HEK293T (cell line): ENCODE measurements at regions not wholly inside any gene's neighbourhood (a gene's known extent, or its start where the extent isn't known, plus 50 kb on each side); places are given as distances from the start of the nearest gene placed in this dataset.

Experiments used
- CTCF ChIA-PET: fragments of 350-600 bp; formaldehyde crosslinking; extraction: SDS; loops from one replicate; lab custom pipeline; 2021; ENCODE audit warnings: antibody characterized with exemption, inconsistent platforms; lab: Yijun Ruan, JAX
- POLR2A ChIA-PET: fragments of 350-600 bp; formaldehyde crosslinking; extraction: SDS; loops from one replicate; lab custom pipeline; 2020; ENCODE audit warnings: antibody characterized with exemption, inconsistent platforms; lab: Yijun Ruan, JAX
- DNase-seq: peaks from one replicate; pipeline ENCODE4 v3.0.0; 2012; ENCODE audit warnings: mixed read lengths; ENCODE audit errors: extremely low spot score
- ARNT ChIP-seq: fragments of 450-650 bp; IDR thresholded peaks from 2 replicates; pipeline ENCODE4 v1.6.1; 2017; ENCODE audit warnings: mild to moderate bottlenecking
- BHLHE40 ChIP-seq: fragments of 450-650 bp; IDR thresholded peaks from 2 replicates; pipeline ENCODE4 v1.6.1; 2016; ENCODE audit warnings: mild to moderate bottlenecking, moderate library complexity, borderline replicate concordance
- CTBP1 ChIP-seq: fragments of 450-650 bp; IDR thresholded peaks from 2 replicates; pipeline ENCODE4 v1.6.1; 2016; ENCODE audit warnings: borderline replicate concordance
- ELF4 ChIP-seq: fragments of 450-650 bp; IDR thresholded peaks from 2 replicates; pipeline ENCODE4 v1.6.1; 2017; ENCODE audit warnings: antibody characterized with exemption
- FOXA1 ChIP-seq: fragments of 450-650 bp; IDR thresholded peaks from 2 replicates; pipeline ENCODE4 v1.6.1; 2016; ENCODE audit warnings: mild to moderate bottlenecking
- FOXK2 ChIP-seq: fragments of 450-650 bp; IDR thresholded peaks from 2 replicates; pipeline ENCODE4 v1.6.1; 2016; ENCODE audit warnings: mild to moderate bottlenecking
- FOXM1 ChIP-seq: fragments of 450-650 bp; IDR thresholded peaks from 2 replicates; pipeline ENCODE4 v1.6.1; 2017; ENCODE audit warnings: mild to moderate bottlenecking, borderline replicate concordance
- HDGF ChIP-seq: fragments of 450-650 bp; IDR thresholded peaks from 2 replicates; pipeline ENCODE4 v1.6.1; 2017; ENCODE audit warnings: antibody characterized with exemption, borderline replicate concordance
- L3MBTL2 ChIP-seq: fragments of 450-650 bp; conservative IDR thresholded peaks from 2 replicates; pipeline ENCODE4 v1.6.1; 2016; ENCODE audit warnings: mild to moderate bottlenecking
- LEF1 ChIP-seq: fragments of 450-650 bp; IDR thresholded peaks from 2 replicates; pipeline ENCODE4 v1.6.1; 2017; ENCODE audit warnings: mild to moderate bottlenecking, borderline replicate concordance
- NFRKB ChIP-seq: fragments of 450-650 bp; IDR thresholded peaks from 2 replicates; pipeline ENCODE4 v1.6.1; 2016; ENCODE audit warnings: mild to moderate bottlenecking, moderate library complexity
- SP1 ChIP-seq: fragments of 450-650 bp; IDR thresholded peaks from 2 replicates; pipeline ENCODE4 v1.6.1; 2017
- SUZ12 ChIP-seq: fragments of 450-650 bp; IDR thresholded peaks from 2 replicates; pipeline ENCODE4 v1.6.1; 2016; ENCODE audit warnings: mild to moderate bottlenecking
- TARDBP ChIP-seq: fragments of 450-650 bp; IDR thresholded peaks from 2 replicates; pipeline ENCODE4 v1.6.1; 2016
- ZNF384 ChIP-seq: fragments of 450-650 bp; IDR thresholded peaks from 2 replicates; pipeline ENCODE4 v1.6.1; 2016
- TF ChIP-seq, protein P1 (sequence below): fragments of 450-650 bp; IDR thresholded peaks from 2 replicates; pipeline ENCODE4 v1.6.1; 2016

DNA sequence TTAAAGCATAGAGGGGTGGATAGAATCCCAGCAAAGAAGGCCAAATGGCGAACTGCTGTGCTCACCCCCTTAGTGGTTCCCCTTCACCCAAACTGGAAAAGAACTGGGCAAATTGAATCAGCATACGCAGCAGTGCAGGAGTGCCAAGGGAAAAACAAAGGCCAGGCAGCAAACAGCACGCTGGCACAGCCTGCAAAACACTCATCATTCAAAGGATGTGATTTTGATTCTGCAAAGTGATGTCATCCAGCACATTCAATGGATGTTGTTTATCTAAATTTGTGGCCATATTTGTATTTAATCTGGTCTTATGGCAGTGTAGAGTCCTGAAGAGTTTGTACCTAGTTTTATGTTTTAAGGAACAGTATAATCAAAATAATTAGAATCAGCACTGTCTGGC, 71.8 kb upstream of the ECE1 start:
- no peak for TF ChIP-seq LEF1
- TF ChIP-seq NFRKB: no peak
- no peak for TF ChIP-seq SUZ12
- no peak for TF ChIP-seq ARNT
- no peak for TF ChIP-seq ZNF384
- TF ChIP-seq FOXA1: no peak
- TF ChIP-seq, protein P1, sequence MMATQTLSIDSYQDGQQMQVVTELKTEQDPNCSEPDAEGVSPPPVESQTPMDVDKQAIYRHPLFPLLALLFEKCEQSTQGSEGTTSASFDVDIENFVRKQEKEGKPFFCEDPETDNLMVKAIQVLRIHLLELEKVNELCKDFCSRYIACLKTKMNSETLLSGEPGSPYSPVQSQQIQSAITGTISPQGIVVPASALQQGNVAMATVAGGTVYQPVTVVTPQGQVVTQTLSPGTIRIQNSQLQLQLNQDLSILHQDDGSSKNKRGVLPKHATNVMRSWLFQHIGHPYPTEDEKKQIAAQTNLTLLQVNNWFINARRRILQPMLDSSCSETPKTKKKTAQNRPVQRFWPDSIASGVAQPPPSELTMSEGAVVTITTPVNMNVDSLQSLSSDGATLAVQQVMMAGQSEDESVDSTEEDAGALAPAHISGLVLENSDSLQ: no peak
- no peak for TF ChIP-seq HDGF
- TF ChIP-seq SP1: no peak
- TF ChIP-seq TARDBP: no peak
- no peak for DNase-seq
- POLR2A ChIA-PET: no interaction called here
- CTCF ChIA-PET: no interaction called here

GRCh38 chr1:21361506-21361905, 71.2 kb upstream of the ECE1 start:
- TF ChIP-seq ZNF384: no peak
- TF ChIP-seq BHLHE40: no peak
- no peak for TF ChIP-seq FOXA1
- TF ChIP-seq NFRKB: no peak
- TF ChIP-seq SP1: no peak
- no peak for TF ChIP-seq L3MBTL2
- TF ChIP-seq ELF4: no peak
- TF ChIP-seq HDGF: no peak
- no peak for TF ChIP-seq LEF1
- TF ChIP-seq, protein P1: no peak
- TF ChIP-seq TARDBP: no peak
- POLR2A ChIA-PET: no interaction called here
- CTCF ChIA-PET: interaction anchor here (0.6 kb wide), 1 partner anchor 107 kb away, joined by 3 read pairs; no protein-coding TSS in a partner anchor
- no peak for DNase-seq

DNA sequence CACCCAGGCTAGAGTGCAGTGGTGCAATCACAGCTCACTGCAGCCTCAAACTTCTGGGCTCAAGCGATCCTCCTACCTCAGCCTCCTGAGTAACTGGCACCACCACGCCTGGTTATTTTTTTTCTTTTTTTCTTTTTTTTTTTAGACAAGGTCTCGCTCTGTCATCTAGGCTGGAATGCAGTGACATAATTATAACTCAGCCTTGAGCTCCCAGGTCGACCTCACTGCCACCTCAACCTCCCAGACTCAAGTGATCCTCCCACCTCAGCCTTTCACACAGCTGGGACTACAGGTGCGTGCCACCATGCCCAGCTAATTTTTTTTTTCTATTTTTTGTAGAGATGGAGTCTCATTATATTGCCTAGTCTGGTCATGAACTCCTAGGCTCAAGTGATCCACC, 66.9 kb upstream of the ECE1 start:
- CTCF ChIA-PET: interaction anchor here (0.6 to 1.5 kb wide), 5 partner anchors 11 to 481 kb away, joined by 3 to 6 read pairs (median 4); no protein-coding TSS in a partner anchor

DNA sequence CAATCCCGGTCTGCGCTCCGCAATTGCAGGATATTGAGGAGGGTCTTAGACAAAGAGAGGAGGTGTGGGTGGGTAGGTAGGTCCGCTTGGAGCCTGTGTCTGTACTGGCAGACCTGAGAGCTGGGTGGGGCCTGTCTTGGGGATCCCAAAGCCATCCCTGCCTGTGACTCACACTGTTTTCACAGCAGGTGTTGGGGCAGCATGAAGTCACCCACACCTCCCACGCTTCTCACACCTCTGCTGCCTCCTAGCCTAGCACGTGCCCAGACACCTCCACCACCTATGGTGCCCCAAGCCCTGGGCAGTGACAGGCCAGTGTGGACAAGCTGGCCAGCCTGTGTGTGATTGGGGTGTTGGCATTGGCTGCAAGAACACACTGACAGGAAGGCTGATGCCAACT, 65.7 kb upstream of the ECE1 start:
- CTCF ChIA-PET: interaction anchor here (1.2 to 1.5 kb wide), 2 partner anchors 13 to 101 kb away, joined by 3 to 6 read pairs; no protein-coding TSS in a partner anchor

More for the DNA sequence above, 66.9 kb upstream of the ECE1 start:
- TF ChIP-seq FOXK2: no peak
- POLR2A ChIA-PET: no interaction called here
- no peak for DNase-seq

DNA sequence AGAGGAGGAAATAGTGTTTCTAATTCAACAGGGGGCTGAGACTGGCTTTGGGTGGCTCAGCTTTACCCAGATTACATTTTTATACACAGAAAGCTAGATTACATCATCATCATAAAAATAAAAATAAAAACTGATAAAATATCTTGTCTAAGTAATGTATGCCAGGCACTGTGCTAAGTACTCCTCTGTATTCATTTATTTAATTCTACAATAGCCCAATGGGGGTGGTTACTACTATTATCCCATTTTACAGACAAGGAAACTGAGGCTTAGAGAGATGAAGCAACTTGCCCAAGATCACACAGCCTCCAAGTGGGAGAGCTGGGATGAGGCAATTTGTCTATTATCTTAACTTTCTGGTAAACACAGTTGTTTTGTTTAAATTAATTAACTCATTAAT, 62.3 kb upstream of the ECE1 start:
- no peak for DNase-seq
- CTCF ChIA-PET: no interaction called here
- POLR2A ChIA-PET: no interaction called here
- TF ChIP-seq ELF4 (no peak), TARDBP (no peak), SUZ12 (no peak), FOXK2 (no peak), ZNF384 (no peak), ARNT (no peak), FOXA1 (no peak), SP1 (no peak), NFRKB (no peak), L3MBTL2 (no peak), BHLHE40 (no peak), HDGF (no peak), FOXM1 (no peak), LEF1 (no peak), CTBP1 (no peak)
- TF ChIP-seq, protein P1: no peak

More for the DNA sequence above, 65.7 kb upstream of the ECE1 start:
- DNase-seq: no peak
- no peak for TF ChIP-seq NFRKB
- TF ChIP-seq CTBP1: no peak
- no peak for TF ChIP-seq FOXK2
- TF ChIP-seq ARNT: no peak
- TF ChIP-seq, protein P1: no peak
- TF ChIP-seq SUZ12: no peak
- TF ChIP-seq L3MBTL2: no peak
- no peak for TF ChIP-seq HDGF
- TF ChIP-seq TARDBP: no peak
- POLR2A ChIA-PET: no interaction called here

GRCh38 chr1:21351901-21352300, 61.6 kb upstream of the ECE1 start:
- CTCF ChIA-PET: no interaction called here
- no peak; the same call in 1 of the 2 replicates for TF ChIP-seq ZNF384
- POLR2A ChIA-PET: no interaction called here
- no peak for DNase-seq
